DND-41 (cell line): ENCODE measurements at regions not wholly inside any gene's neighbourhood (a gene's known extent, or its start where the extent isn't known, plus 50 kb on each side); places are given as distances from the start of the nearest gene placed in this dataset.
A peak's percentile ranks its signal among the peaks of the same experiment; 100 is the strongest.

ENCODE experiments used
- ATAC-seq: fragments of 200-7000 bp; cut with Tn5 transposase; 3 replicates; pipeline ENCODE4 v1.9.1; 2021; ENCODE audit warnings: low read depth; ENCODE audit not compliant: insufficient read depth
- DNase-seq: peaks from one replicate; pipeline ENCODE4 v3.0.0-alpha.2; 2020
- H2AFZ ChIP-seq: 2 replicates; pipeline ENCODE4 v1.6.0; 2012; ENCODE audit warnings: low read depth, low read length
- H3K27ac ChIP-seq: 2 replicates; pipeline ENCODE4 v1.5.1; 2012; ENCODE audit warnings: low read length, inconsistent platforms
- H3K27me3 ChIP-seq: fragments of 200-600 bp; sonication (generic); 2 replicates; pipeline ENCODE4 v1.6.0; 2012; ENCODE audit warnings: low read length, mild to moderate bottlenecking, inconsistent platforms; ENCODE audit not compliant: insufficient read depth, poor library complexity
- H3K36me3 ChIP-seq: 2 replicates; pipeline ENCODE4 v1.5.1; 2012; ENCODE audit warnings: low read length, inconsistent platforms; ENCODE audit not compliant: insufficient read depth
- H3K4me1 ChIP-seq: 2 replicates; pipeline ENCODE4 v1.5.1; 2012; ENCODE audit warnings: mild to moderate bottlenecking, low read length; ENCODE audit not compliant: insufficient read depth
- H3K4me2 ChIP-seq: 2 replicates; pipeline ENCODE4 v1.6.0; 2012; ENCODE audit warnings: mild to moderate bottlenecking, moderate library complexity, low read length, inconsistent platforms; ENCODE audit not compliant: insufficient read depth
- H3K4me3 ChIP-seq, 2 experiments: fragments of 200-600 bp in 1 of 2; shearing (Covaris generic) in 1 of 2; 2 replicates each; pipeline ENCODE4 v1.5.1; 2012 to 2016; ENCODE audit warnings: inconsistent platforms in 2 of 2, low read length in 2 of 2, mild to moderate bottlenecking in 2 of 2, low read depth in 1 of 2, moderate library complexity in 1 of 2
- H3K79me2 ChIP-seq: 2 replicates; pipeline ENCODE4 v1.6.0; 2012; ENCODE audit warnings: low read length, inconsistent platforms; ENCODE audit not compliant: insufficient read depth
- H3K9ac ChIP-seq: 2 replicates; pipeline ENCODE4 v1.6.0; 2012; ENCODE audit warnings: low read depth, mild to moderate bottlenecking, inconsistent platforms, low read length, moderate library complexity
- H3K9me3 ChIP-seq: 2 replicates; pipeline ENCODE4 v1.5.1; 2012; ENCODE audit warnings: low read length, moderate library complexity, mild to moderate bottlenecking, inconsistent platforms; ENCODE audit not compliant: insufficient read depth, severe bottlenecking
- H4K20me1 ChIP-seq: 2 replicates; pipeline ENCODE4 v1.6.0; 2012; ENCODE audit warnings: low read length; ENCODE audit not compliant: insufficient read depth
- CTCF ChIP-seq: IDR thresholded peaks from 2 replicates; pipeline ENCODE4 v1.5.1; 2012; ENCODE audit warnings: borderline replicate concordance, low read length, moderate library complexity, mild to moderate bottlenecking; ENCODE audit not compliant: poor library complexity, severe bottlenecking; ENCODE audit errors: extremely low read depth
- EZH2 ChIP-seq: IDR thresholded peaks from 3 replicates; pipeline ENCODE4 v1.6.1; 2012; ENCODE audit warnings: borderline replicate concordance, low read depth, mild to moderate bottlenecking, moderate library complexity, low read length, inconsistent platforms; ENCODE audit not compliant: severe bottlenecking

- Histone ChIP-seq H3K27me3 (no peaks in the 10 kb centered on the region), H3K4me2 (no peak overlapping the region), H4K20me1 (no peaks in the 10 kb centered on the region), H3K4me1 (peaks cover 44% of the 10 kb centered on the region), H3K9me3 (no peaks in the 10 kb centered on the region), H3K4me3 (no peak overlapping the region), H3K36me3 (no peaks in the 10 kb centered on the region), H3K9ac (no peak overlapping the region), H3K79me2 (no peaks in the 10 kb centered on the region), H2AFZ (no peak overlapping the region), H3K27ac (0 out of 2 replicates have a peak overlapping the region, but pooled peaks have one; percentile 5)
- TF ChIP-seq EZH2 (no peak), CTCF (no peak)
- no peak for ATAC-seq
- no peak for DNase-seq
Measured at GRCh38 chr14:106841701-106842100, 1315.3 kb downstream of the TMEM121 start.

DNA sequence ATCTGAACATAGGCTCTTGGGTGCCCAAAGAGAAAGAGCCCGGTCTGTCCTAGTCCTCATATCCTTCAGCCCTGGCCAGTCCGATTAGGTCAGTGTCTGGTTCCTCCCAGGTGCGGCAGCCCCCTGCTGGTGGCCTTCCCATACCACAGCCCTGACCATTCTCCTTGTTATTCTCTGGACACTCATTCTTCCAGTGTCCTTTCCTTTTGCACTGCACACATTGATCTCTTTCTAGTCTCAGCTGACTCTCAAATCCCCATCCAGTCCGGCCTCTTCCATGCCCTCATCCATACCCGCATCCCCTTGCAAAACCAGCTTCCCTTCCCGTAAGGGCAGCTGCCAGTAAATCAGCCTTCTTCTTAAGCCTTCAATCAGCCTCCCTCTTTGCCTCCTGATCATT lies 1316.3 kb downstream of the TMEM121 start:
- H4K20me1 ChIP-seq, result no peaks in the 10 kb centered on the region
- no peak overlapping the region for H2AFZ ChIP-seq
- H3K9me3 ChIP-seq, result no peaks in the 10 kb centered on the region
- no peak for DNase-seq
- peak; percentile 43 for TF ChIP-seq CTCF
- no peak for TF ChIP-seq EZH2
- no peak overlapping the region for H3K4me3 ChIP-seq
- H3K36me3 ChIP-seq, result no peaks in the 10 kb centered on the region
- no peaks in the 10 kb centered on the region for H3K79me2 ChIP-seq
- H3K27ac ChIP-seq, result peak overlapping the region; percentile 90; the same call in 1 of the 2 replicates
- H3K4me2 ChIP-seq, result no peak overlapping the region
- ATAC-seq, result no peak
- H3K9ac ChIP-seq, result no peak overlapping the region
- peaks cover 44% of the 10 kb centered on the region for H3K4me1 ChIP-seq
- H3K27me3 ChIP-seq, result no peaks in the 10 kb centered on the region

DNA sequence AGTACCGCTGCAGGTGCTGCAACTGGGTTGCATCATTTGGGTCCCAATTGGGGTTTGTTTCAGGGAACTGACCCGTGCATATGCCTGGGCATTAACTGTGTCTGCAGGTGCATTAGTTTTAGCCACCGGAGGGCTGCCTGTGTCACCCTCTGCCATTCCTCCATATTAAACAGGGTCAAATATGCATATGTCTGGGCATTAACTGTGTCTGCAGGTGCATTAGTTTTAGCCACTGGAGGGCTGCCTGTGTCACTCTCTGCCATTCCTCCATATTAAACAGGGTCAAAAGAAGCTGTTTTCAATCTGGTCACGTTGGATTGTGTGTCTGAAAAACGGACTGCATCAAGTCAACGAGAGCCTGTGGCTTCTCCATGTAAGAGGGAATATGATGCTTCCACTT lies 1317.0 kb downstream of the TMEM121 start:
- ATAC-seq, result no peak
- H3K79me2 ChIP-seq, result no peaks in the 10 kb centered on the region
- no peak for TF ChIP-seq EZH2
- TF ChIP-seq CTCF, result peak; percentile 43
- peak overlapping the region; percentile 71 for H3K9ac ChIP-seq
- H3K4me2 ChIP-seq, result peak overlapping the region; percentile 68
- no peaks in the 10 kb centered on the region for H3K27me3 ChIP-seq
- no peaks in the 10 kb centered on the region for H3K36me3 ChIP-seq
- H3K9me3 ChIP-seq, result no peaks in the 10 kb centered on the region
- peaks cover 49% of the 10 kb centered on the region for H3K4me1 ChIP-seq
- H2AFZ ChIP-seq, result peak overlapping the region; percentile 69
- no peaks in the 10 kb centered on the region for H4K20me1 ChIP-seq
- no peak for DNase-seq
- peak overlapping the region; percentile 90 for H3K27ac ChIP-seq
- peak overlapping the region in 1 of 2 experiments; percentile 59; a peak in 2 of 4 replicates for H3K4me3 ChIP-seq

- Histone ChIP-seq H3K9ac (peak overlapping the region; percentile 71), H3K36me3 (no peaks in the 10 kb centered on the region), H3K79me2 (no peaks in the 10 kb centered on the region), H2AFZ (peak overlapping the region; percentile 69), H3K27ac (peak overlapping the region; percentile 90), H3K4me3 (peak overlapping the region; percentile 42 to 59; a peak in 3 of 4 replicates), H3K4me2 (peak overlapping the region; percentile 68), H3K4me1 (peaks cover 53% of the 10 kb centered on the region), H4K20me1 (no peaks in the 10 kb centered on the region), H3K27me3 (no peaks in the 10 kb centered on the region), H3K9me3 (no peaks in the 10 kb centered on the region)
- DNase-seq (peak; percentile 81), ATAC-seq (peak; percentile 57)
- no peak for TF ChIP-seq CTCF
- TF ChIP-seq EZH2, result no peak
Measured at GRCh38 chr14:106843951-106844483, 1317.6 kb downstream of the TMEM121 start.
